ENCODE measurements at regions not wholly inside any gene's neighbourhood (a gene's known extent, or its start where the extent isn't known, plus 50 kb on each side); places are given as distances from the start of the nearest gene placed in this dataset.

DNA sequence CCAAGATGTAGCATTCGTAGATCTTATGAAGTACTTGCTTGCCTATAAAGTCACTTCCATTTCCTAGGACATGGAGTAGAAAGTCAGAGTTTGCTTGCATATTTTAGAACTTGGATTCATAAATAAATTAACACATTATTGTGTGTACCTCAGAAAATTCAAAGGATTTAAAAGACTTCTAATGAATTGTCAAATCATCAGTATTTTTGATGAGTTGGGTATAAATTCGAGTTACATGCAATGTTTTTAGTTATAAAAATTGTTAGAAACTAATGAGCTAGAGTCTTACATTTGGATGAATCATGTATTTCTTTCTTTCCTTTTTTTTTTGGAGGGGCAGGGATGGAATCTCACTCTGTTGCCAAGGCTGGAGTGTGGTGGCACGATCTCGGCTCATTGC lies 156.9 kb upstream of the KCNJ16 start:
- Histone ChIP-seq H3K36me3 (no peaks in the 10 kb centered on the region), H3K27ac (no peak overlapping the region), H3K9me3 (no peaks in the 10 kb centered on the region), H3K4me1 (no peaks in the 10 kb centered on the region), H3K4me3 (no peak overlapping the region), H3K27me3 (ENCODE audit: low read depth) (no peaks in the 10 kb centered on the region)
- DNase-seq (no peak), ATAC-seq (no peak)
- TF ChIP-seq, protein P1, sequence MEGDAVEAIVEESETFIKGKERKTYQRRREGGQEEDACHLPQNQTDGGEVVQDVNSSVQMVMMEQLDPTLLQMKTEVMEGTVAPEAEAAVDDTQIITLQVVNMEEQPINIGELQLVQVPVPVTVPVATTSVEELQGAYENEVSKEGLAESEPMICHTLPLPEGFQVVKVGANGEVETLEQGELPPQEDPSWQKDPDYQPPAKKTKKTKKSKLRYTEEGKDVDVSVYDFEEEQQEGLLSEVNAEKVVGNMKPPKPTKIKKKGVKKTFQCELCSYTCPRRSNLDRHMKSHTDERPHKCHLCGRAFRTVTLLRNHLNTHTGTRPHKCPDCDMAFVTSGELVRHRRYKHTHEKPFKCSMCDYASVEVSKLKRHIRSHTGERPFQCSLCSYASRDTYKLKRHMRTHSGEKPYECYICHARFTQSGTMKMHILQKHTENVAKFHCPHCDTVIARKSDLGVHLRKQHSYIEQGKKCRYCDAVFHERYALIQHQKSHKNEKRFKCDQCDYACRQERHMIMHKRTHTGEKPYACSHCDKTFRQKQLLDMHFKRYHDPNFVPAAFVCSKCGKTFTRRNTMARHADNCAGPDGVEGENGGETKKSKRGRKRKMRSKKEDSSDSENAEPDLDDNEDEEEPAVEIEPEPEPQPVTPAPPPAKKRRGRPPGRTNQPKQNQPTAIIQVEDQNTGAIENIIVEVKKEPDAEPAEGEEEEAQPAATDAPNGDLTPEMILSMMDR (IDR thresholded peaks at IDR 0.05): no peak
- intact Hi-C loops (cut with DNase I): no loop called here

DNA sequence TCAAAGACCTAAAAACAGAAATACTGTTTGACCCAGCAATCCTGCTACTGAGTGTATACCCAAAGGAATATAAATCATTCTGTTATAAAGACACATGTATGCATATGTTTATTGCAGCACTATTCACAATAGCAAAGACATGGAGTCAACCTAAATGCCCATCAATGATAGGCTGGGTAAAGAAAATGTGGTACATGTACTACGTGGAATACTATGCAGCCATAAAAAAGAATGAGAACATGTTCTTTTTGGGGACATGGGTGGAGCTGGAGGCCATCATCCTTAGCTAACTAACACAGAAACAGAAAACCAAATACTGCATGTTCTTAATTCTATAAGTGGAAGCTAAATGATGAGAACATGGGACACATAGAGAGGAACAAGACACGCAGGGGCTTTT lies 155.2 kb upstream of the KCNJ16 start:
- TF ChIP-seq, protein P1 (IDR thresholded peaks at IDR 0.05): no peak
- Histone ChIP-seq H3K4me1 (no peaks in the 10 kb centered on the region), H3K36me3 (no peaks in the 10 kb centered on the region), H3K4me3 (no peak overlapping the region), H3K27me3 (ENCODE audit: low read depth) (no peaks in the 10 kb centered on the region), H3K9me3 (no peaks in the 10 kb centered on the region), H3K27ac (no peak overlapping the region)
- ATAC-seq (no peak), DNase-seq (no peak)
- intact Hi-C loops (cut with DNase I): no loop called here

DNA sequence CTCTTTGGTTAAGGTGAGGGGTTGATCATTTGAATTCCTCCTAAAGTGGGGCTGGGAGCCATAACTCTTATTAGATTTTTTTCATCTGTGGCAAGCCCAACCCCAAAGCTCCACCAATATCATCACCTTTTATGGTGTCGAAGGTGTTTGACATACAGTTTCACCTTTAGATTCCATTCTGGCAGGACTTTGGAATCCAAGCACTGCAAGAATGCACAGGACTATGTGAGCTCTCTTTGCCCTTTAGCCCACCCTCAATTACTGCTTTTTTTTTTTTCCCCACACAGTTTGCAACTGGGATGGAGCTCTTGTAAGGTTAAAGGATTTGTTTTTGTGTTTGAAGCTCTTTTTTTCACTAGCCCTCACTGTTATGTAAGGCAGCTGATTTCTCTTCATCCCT lies 154.0 kb upstream of the KCNJ16 start:
- DNase-seq (no peak), ATAC-seq (no peak)
- Histone ChIP-seq H3K27me3 (ENCODE audit: low read depth) (no peaks in the 10 kb centered on the region), H3K4me1 (no peaks in the 10 kb centered on the region), H3K27ac (no peak overlapping the region), H3K4me3 (no peak overlapping the region), H3K9me3 (no peaks in the 10 kb centered on the region), H3K36me3 (no peaks in the 10 kb centered on the region)
- intact Hi-C loops (cut with DNase I): no loop called here
- TF ChIP-seq, protein P1 (IDR thresholded peaks at IDR 0.05): no peak

DNA sequence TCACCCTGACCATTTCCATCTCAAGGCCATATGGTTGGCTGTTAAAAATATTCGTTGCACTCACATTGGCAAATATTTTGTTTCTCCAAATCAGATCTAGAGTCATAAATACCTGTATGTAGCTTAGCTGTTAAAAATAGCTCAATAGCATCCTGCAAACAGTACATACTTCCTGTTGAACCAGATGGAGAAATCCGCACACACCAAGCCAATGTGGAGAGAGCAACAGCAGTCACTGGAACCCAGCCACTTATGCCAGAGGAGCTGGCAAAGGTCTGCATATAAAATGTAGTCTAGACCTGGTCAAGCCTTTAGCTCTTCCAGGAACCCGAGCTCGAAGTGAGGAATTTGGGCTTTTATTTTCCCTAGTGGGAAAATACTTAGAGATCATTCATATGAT lies 146.4 kb upstream of the KCNJ16 start:
- no peak overlapping the region for H3K4me3 ChIP-seq
- intact Hi-C loops (cut with DNase I): no loop called here
- no peaks in the 10 kb centered on the region for H3K36me3 ChIP-seq
- no peaks in the 10 kb centered on the region for H3K4me1 ChIP-seq
- ATAC-seq: no peak
- no peak for DNase-seq
- no peaks in the 10 kb centered on the region for H3K27me3 ChIP-seq (ENCODE audit: low read depth)
- TF ChIP-seq, protein P1 (IDR thresholded peaks at IDR 0.05): no peak
- no peaks in the 10 kb centered on the region for H3K9me3 ChIP-seq
- no peak overlapping the region for H3K27ac ChIP-seq

DNA sequence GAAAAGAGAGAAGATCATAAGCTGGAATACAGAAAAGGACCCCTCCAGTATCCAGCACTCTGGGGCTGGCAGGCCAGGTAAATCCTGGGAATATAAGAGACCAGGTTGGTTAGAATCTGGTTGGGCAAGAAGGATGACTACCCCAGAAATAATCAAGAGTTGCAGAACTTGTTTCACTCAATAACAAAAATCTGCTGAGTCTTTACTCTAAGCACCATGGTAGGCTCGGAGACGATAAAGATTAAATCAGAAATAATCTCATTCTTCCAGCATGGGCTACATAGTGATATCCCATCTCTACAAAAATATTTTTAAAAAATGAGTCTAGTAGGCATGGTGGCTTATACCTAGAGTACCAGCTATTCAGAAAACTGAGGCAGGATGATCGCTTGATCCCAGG lies 138.0 kb upstream of the KCNJ16 start:
- Histone ChIP-seq H3K4me1 (no peaks in the 10 kb centered on the region), H3K27me3 (ENCODE audit: low read depth) (no peaks in the 10 kb centered on the region), H3K4me3 (no peak overlapping the region), H3K9me3 (no peaks in the 10 kb centered on the region), H3K36me3 (no peaks in the 10 kb centered on the region), H3K27ac (no peak overlapping the region)
- ATAC-seq (no peak), DNase-seq (no peak)
- TF ChIP-seq, protein P1 (IDR thresholded peaks at IDR 0.05): no peak
- intact Hi-C loops (cut with DNase I): no loop called here

DNA sequence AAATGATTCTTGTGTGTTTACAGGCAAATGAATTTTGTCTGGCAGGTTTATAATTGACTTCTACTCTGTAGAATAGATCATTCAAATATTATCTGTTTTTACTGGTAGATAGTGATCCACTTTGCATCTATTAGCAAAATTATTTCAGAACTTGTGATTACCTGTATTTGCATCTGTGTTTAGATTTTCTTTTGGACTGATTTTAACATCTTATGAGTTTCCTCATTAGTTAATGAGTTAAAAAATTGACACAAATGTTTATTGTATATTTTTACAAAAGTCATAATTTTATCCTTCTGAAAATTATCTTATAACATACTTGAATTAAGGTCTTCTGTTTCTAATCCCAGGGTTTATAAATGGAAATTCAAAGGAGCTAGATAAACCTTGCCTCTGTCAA lies 132.0 kb upstream of the KCNJ16 start:
- ATAC-seq: no peak
- TF ChIP-seq, protein P1 (IDR thresholded peaks at IDR 0.05): no peak
- Histone ChIP-seq H3K27me3 (ENCODE audit: low read depth) (no peaks in the 10 kb centered on the region), H3K27ac (no peak overlapping the region), H3K4me3 (no peak overlapping the region), H3K9me3 (no peaks in the 10 kb centered on the region), H3K36me3 (no peaks in the 10 kb centered on the region), H3K4me1 (no peaks in the 10 kb centered on the region)
- DNase-seq: no peak
- intact Hi-C loops (cut with DNase I): no loop called here

All from lower lobe of right lung (tissue), 2 donors.